Mesothelial cell of epicardium (in vitro differentiated cells): ENCODE measurements at regions not wholly inside any gene's neighbourhood (a gene's known extent, or its start where the extent isn't known, plus 50 kb on each side); places are given as distances from the start of the nearest gene placed in this dataset.
"Not testable (repeated sequence)": the region's sequence is repeated elsewhere in the genome, so short reads cannot be mapped to it uniquely, and the experiment has no call there.

Source experiments
- DNase-seq, 2 experiments: peaks; one replicate each; pipeline ENCODE4 v3.0.0; 2021; ENCODE audit warnings: low spot score in 2 of 2; ENCODE audit not compliant: unreplicated experiment in 2 of 2
- H3K27ac Mint-ChIP-seq: 2 replicates; pipeline ENCODE4 v1.8.0; 2021; ENCODE audit warnings: mixed read lengths
- H3K27me3 Mint-ChIP-seq: 2 replicates; pipeline ENCODE4 v1.8.0; 2021; ENCODE audit warnings: low read depth, mixed read lengths
- H3K36me3 Mint-ChIP-seq: 2 replicates; pipeline ENCODE4 v1.8.0; 2021; ENCODE audit warnings: mixed read lengths
- H3K4me1 Mint-ChIP-seq: 2 replicates; pipeline ENCODE4 v1.8.0; 2021; ENCODE audit warnings: mixed read lengths
- H3K4me3 Mint-ChIP-seq: 2 replicates; pipeline ENCODE4 v1.8.0; 2021; ENCODE audit warnings: mild to moderate bottlenecking, moderate library complexity, mixed read lengths
- H3K9me3 Mint-ChIP-seq: 2 replicates; pipeline ENCODE4 v1.8.0; 2021; ENCODE audit warnings: mixed read lengths
- TF ChIP-seq, protein P1 (sequence below): fragments of 200-600 bp; sonication (generic); IDR thresholded peaks from one replicate; pipeline ENCODE4 v1.5.0; 2021; ENCODE audit warnings: antibody characterized with exemption; ENCODE audit not compliant: unreplicated experiment

- no peak overlapping the region for H3K27ac Mint-ChIP-seq
- no peak overlapping the region for H3K4me3 Mint-ChIP-seq
- DNase-seq = no peak
These were observed 294.5 kb upstream of the PIK3R1 start for GRCh38 chr5:67921004-67921601.

DNA sequence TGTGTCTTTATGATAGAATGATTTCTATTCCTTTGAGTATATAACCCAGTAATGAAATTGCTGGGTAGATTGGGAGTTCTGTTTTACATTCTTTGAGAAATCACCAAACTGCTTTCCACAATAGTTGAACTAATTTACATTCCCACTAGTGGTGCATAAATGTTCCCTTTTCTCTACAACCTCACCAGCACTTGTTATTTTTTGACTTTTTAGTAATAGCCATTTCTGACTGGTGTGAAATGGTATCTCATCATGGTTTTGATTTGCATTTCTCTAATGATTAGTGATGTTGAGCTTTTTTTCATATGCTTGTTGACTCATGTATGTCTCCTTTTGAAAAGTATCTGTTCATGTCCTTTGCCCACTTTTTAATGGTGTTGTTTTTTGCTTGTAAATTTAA, 296.0 kb upstream of the PIK3R1 start:
- peaks cover 12% of the 10 kb centered on the region for H3K9me3 Mint-ChIP-seq
- H3K27ac Mint-ChIP-seq, H3K4me1 Mint-ChIP-seq, H3K36me3 Mint-ChIP-seq, DNase-seq, H3K27me3 Mint-ChIP-seq, H3K4me3 Mint-ChIP-seq: not testable (repeated sequence)

More at GRCh38 chr5:67921004-67921601, 294.5 kb upstream of the PIK3R1 start:
- peaks cover 4% of the 10 kb centered on the region for H3K4me1 Mint-ChIP-seq
- peaks cover 3% of the 10 kb centered on the region for H3K36me3 Mint-ChIP-seq
- H3K27me3 Mint-ChIP-seq = no peaks in the 10 kb centered on the region
- TF ChIP-seq, protein P1, sequence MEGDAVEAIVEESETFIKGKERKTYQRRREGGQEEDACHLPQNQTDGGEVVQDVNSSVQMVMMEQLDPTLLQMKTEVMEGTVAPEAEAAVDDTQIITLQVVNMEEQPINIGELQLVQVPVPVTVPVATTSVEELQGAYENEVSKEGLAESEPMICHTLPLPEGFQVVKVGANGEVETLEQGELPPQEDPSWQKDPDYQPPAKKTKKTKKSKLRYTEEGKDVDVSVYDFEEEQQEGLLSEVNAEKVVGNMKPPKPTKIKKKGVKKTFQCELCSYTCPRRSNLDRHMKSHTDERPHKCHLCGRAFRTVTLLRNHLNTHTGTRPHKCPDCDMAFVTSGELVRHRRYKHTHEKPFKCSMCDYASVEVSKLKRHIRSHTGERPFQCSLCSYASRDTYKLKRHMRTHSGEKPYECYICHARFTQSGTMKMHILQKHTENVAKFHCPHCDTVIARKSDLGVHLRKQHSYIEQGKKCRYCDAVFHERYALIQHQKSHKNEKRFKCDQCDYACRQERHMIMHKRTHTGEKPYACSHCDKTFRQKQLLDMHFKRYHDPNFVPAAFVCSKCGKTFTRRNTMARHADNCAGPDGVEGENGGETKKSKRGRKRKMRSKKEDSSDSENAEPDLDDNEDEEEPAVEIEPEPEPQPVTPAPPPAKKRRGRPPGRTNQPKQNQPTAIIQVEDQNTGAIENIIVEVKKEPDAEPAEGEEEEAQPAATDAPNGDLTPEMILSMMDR = no peak
- H3K9me3 Mint-ChIP-seq = peaks cover 12% of the 10 kb centered on the region

DNA sequence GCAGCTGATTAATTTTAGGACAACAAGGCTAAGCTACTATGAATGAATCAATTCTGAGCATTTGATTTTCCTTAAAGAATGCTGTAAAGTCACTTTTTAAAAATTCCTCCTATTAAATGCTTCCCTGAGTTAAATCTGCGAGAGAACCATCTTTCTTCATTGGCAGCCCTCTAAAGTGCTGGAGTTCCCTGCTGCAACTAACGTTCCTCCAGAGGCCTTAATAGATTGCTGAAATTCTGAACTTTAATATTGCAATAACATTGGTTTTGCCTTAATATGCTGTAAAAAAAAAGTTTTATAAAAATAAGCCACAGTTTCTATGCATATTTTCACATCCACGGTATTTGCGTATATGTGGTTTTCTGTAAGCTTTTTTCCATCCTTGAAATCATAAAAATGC, 298.0 kb upstream of the PIK3R1 start:
- Mint-ChIP-seq H3K4me1 (peaks cover 3% of the 10 kb centered on the region), H3K27me3 (no peaks in the 10 kb centered on the region), H3K4me3 (no peak overlapping the region), H3K36me3 (peaks cover 3% of the 10 kb centered on the region), H3K27ac (no peak overlapping the region), H3K9me3 (peaks cover 12% of the 10 kb centered on the region)
- TF ChIP-seq, protein P1 = no peak
- DNase-seq = no peak

GRCh38 chr5:67910546-67910945, 305.0 kb upstream of the PIK3R1 start:
- H3K9me3 Mint-ChIP-seq = no peaks in the 10 kb centered on the region
- no peak overlapping the region for H3K4me3 Mint-ChIP-seq
- no peak for DNase-seq
- H3K27me3 Mint-ChIP-seq = no peaks in the 10 kb centered on the region
- H3K36me3 Mint-ChIP-seq = no peaks in the 10 kb centered on the region
- no peaks in the 10 kb centered on the region for H3K4me1 Mint-ChIP-seq
- H3K27ac Mint-ChIP-seq = no peak overlapping the region
- TF ChIP-seq, protein P1 = no peak

GRCh38 chr5:67908126-67908765, 307.3 kb upstream of the PIK3R1 start:
- TF ChIP-seq, protein P1 = no peak
- Mint-ChIP-seq H3K4me1 (peaks cover 1% of the 10 kb centered on the region), H3K27me3 (no peaks in the 10 kb centered on the region), H3K4me3 (no peak overlapping the region), H3K36me3 (no peaks in the 10 kb centered on the region), H3K27ac (no peak overlapping the region), H3K9me3 (no peaks in the 10 kb centered on the region)
- DNase-seq = no peak

DNA sequence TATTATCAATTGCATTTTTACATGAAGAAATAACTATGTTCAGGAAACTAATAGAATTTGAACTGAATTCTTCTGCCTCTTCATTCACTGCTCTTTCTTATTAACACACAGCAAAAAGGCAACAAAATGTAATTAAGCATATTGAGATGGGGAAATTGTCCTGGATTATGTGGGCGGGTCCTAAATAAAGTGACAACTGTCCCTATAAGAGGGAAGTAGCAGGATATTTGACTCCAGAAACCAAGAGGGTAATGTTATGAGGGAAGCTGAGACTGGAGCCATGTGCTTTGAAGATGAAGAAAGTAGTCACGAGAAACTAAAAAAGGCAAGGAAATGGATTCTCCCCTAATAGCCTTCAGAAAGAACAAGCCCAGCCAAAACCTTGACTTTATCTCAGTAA, 311.2 kb upstream of the PIK3R1 start:
- peaks cover 10% of the 10 kb centered on the region for H3K4me1 Mint-ChIP-seq
- no peak overlapping the region for H3K27ac Mint-ChIP-seq
- H3K27me3 Mint-ChIP-seq = no peaks in the 10 kb centered on the region

More for the DNA sequence above, 311.2 kb upstream of the PIK3R1 start:
- no peak for DNase-seq
- TF ChIP-seq, protein P1 = no peak
- H3K36me3 Mint-ChIP-seq = no peaks in the 10 kb centered on the region
- no peaks in the 10 kb centered on the region for H3K9me3 Mint-ChIP-seq
- no peak overlapping the region for H3K4me3 Mint-ChIP-seq
